ENCODE measurements at regions not wholly inside any gene's neighbourhood (a gene's known extent, or its start where the extent isn't known, plus 50 kb on each side); places are given as distances from the start of the nearest gene placed in this dataset.

GRCh38 chr21:35507181-35507759, 458.2 kb upstream of the RUNX1 start:
- H2AFZ ChIP-seq (ENCODE audit: low read length): no peak overlapping the region
- no TSS peak for BruUV-seq (replicated peaks)
- no peaks in the 10 kb centered on the region for H3K79me2 ChIP-seq (ENCODE audit: insufficient read depth, low read depth, low read length)
- CTCF ChIA-PET (ENCODE audit: unreplicated experiment): no interaction called here
- TF ChIP-seq CTCF (conservative IDR thresholded peaks at IDR 0.05; ENCODE audit: low read length) (no peak), EZH2phosphoT487 (IDR thresholded peaks at IDR 0.05; ENCODE audit: borderline replicate concordance, low read depth, low read length) (no peak)
- POLR2A ChIA-PET: no interaction called here
- H3K4me1 ChIP-seq (ENCODE audit: insufficient read depth, low read length, poor library complexity, severe bottlenecking): no peaks in the 10 kb centered on the region
- no peak overlapping the region for H3K4me3 ChIP-seq (ENCODE audit: low read depth, low read length, poor library complexity, severe bottlenecking)
- intact Hi-C loops (cut with micrococcal nuclease; ENCODE audit: unreplicated experiment): no loop called here
- DNase-seq (ENCODE audit: low spot score): no peak
- H3K9me2 ChIP-seq (ENCODE audit: insufficient read depth, low read length): no peaks in the 10 kb centered on the region
- H3K27ac ChIP-seq (ENCODE audit: low read depth, low read length, poor library complexity, severe bottlenecking): no peak overlapping the region
- H4K20me1 ChIP-seq (ENCODE audit: insufficient read depth, low read length): no peaks in the 10 kb centered on the region
- no peak overlapping the region for H3K4me2 ChIP-seq (ENCODE audit: low read length)
- no peaks in the 10 kb centered on the region for H3K36me3 ChIP-seq (ENCODE audit: insufficient read depth, low read length)
- H3K9me3 ChIP-seq (ENCODE audit: low read length): no peaks in the 10 kb centered on the region

- Histone ChIP-seq H3K4me1 (ENCODE audit: insufficient read depth, low read length, poor library complexity, severe bottlenecking) (no peaks in the 10 kb centered on the region), H3K4me2 (ENCODE audit: low read length) (no peak overlapping the region), H3K9me2 (ENCODE audit: insufficient read depth, low read length) (no peaks in the 10 kb centered on the region), H3K27ac (ENCODE audit: low read depth, low read length, poor library complexity, severe bottlenecking) (no peak overlapping the region), H2AFZ (ENCODE audit: low read length) (no peak overlapping the region), H3K9me3 (ENCODE audit: low read length) (no peaks in the 10 kb centered on the region), H3K4me3 (ENCODE audit: low read depth, low read length, poor library complexity, severe bottlenecking) (no peak overlapping the region), H3K79me2 (ENCODE audit: insufficient read depth, low read depth, low read length) (no peaks in the 10 kb centered on the region), H3K36me3 (ENCODE audit: insufficient read depth, low read length) (no peaks in the 10 kb centered on the region), H4K20me1 (ENCODE audit: insufficient read depth, low read length) (no peaks in the 10 kb centered on the region)
- no peak for TF ChIP-seq CTCF (conservative IDR thresholded peaks at IDR 0.05; ENCODE audit: low read length)
- BruUV-seq (replicated peaks): no TSS peak
- ChIA-PET CTCF (ENCODE audit: unreplicated experiment) (no interaction called here), POLR2A (no interaction called here)
- DNase-seq (ENCODE audit: low spot score): no peak
- intact Hi-C loops (cut with micrococcal nuclease; ENCODE audit: unreplicated experiment): no loop called here
Measured at GRCh38 chr21:35506771-35507170, 457.7 kb upstream of the RUNX1 start.

GRCh38 chr21:35506352-35506751, 457.2 kb upstream of the RUNX1 start:
- BruUV-seq (replicated peaks): no TSS peak
- intact Hi-C loops (cut with micrococcal nuclease; ENCODE audit: unreplicated experiment): no loop called here
- Histone ChIP-seq H3K4me3 (ENCODE audit: low read depth, low read length, poor library complexity, severe bottlenecking) (no peak overlapping the region), H3K27ac (ENCODE audit: low read depth, low read length, poor library complexity, severe bottlenecking) (no peak overlapping the region), H2AFZ (ENCODE audit: low read length) (no peak overlapping the region), H3K4me2 (ENCODE audit: low read length) (no peak overlapping the region), H3K9me3 (ENCODE audit: low read length) (no peaks in the 10 kb centered on the region), H3K9me2 (ENCODE audit: insufficient read depth, low read length) (no peaks in the 10 kb centered on the region), H3K4me1 (ENCODE audit: insufficient read depth, low read length, poor library complexity, severe bottlenecking) (no peaks in the 10 kb centered on the region), H4K20me1 (ENCODE audit: insufficient read depth, low read length) (no peaks in the 10 kb centered on the region), H3K36me3 (ENCODE audit: insufficient read depth, low read length) (no peaks in the 10 kb centered on the region), H3K79me2 (ENCODE audit: insufficient read depth, low read depth, low read length) (no peaks in the 10 kb centered on the region)
- ChIA-PET POLR2A (no interaction called here), CTCF (ENCODE audit: unreplicated experiment) (no interaction called here)
- DNase-seq (ENCODE audit: low spot score): no peak
- no peak for TF ChIP-seq EZH2phosphoT487 (IDR thresholded peaks at IDR 0.05; ENCODE audit: borderline replicate concordance, low read depth, low read length)
- TF ChIP-seq CTCF (conservative IDR thresholded peaks at IDR 0.05; ENCODE audit: low read length): no peak

Measured in OCI-LY7 (cell line).